ENCODE measurements at regions not wholly inside any gene's neighbourhood (a gene's known extent, or its start where the extent isn't known, plus 50 kb on each side); places are given as distances from the start of the nearest gene placed in this dataset.
"Not testable (repeated sequence)": the region's sequence is repeated elsewhere in the genome, so short reads cannot be mapped to it uniquely, and the experiment has no call there.

GRCh38 chr1:238396140-238396539 lies 505.4 kb upstream of the ZP4 start:
- TF ChIP-seq, protein P1, sequence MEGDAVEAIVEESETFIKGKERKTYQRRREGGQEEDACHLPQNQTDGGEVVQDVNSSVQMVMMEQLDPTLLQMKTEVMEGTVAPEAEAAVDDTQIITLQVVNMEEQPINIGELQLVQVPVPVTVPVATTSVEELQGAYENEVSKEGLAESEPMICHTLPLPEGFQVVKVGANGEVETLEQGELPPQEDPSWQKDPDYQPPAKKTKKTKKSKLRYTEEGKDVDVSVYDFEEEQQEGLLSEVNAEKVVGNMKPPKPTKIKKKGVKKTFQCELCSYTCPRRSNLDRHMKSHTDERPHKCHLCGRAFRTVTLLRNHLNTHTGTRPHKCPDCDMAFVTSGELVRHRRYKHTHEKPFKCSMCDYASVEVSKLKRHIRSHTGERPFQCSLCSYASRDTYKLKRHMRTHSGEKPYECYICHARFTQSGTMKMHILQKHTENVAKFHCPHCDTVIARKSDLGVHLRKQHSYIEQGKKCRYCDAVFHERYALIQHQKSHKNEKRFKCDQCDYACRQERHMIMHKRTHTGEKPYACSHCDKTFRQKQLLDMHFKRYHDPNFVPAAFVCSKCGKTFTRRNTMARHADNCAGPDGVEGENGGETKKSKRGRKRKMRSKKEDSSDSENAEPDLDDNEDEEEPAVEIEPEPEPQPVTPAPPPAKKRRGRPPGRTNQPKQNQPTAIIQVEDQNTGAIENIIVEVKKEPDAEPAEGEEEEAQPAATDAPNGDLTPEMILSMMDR (IDR thresholded peaks at IDR 0.05) = no peak
- Histone ChIP-seq H3K27ac (no peak overlapping the region), H3K9ac (ENCODE audit: low read depth in 2 of 2, low read length in 2 of 2) (no peak overlapping the region), H3K36me3 (no peaks in the 10 kb centered on the region), H3K4me1 (no peaks in the 10 kb centered on the region), H3K9me3 (no peaks in the 10 kb centered on the region), H3K27me3 (no peaks in the 10 kb centered on the region), H3K4me3 (no peak overlapping the region)
- no peak for DNase-seq
- intact Hi-C loops (cut with DNase I) = no loop called here

GRCh38 chr1:238384381-238384780 lies 493.7 kb upstream of the ZP4 start:
- no peaks in the 10 kb centered on the region for H3K9me3 ChIP-seq
- intact Hi-C loops (cut with DNase I) = no loop called here
- no peak overlapping the region for H3K4me3 ChIP-seq
- TF ChIP-seq, protein P1 (IDR thresholded peaks at IDR 0.05) = no peak
- H3K36me3 ChIP-seq = no peaks in the 10 kb centered on the region
- H3K27me3 ChIP-seq = no peaks in the 10 kb centered on the region
- no peaks in the 10 kb centered on the region for H3K4me1 ChIP-seq
- DNase-seq = no peak
- H3K27ac ChIP-seq = no peak overlapping the region
- H3K9ac ChIP-seq (ENCODE audit: low read depth in 2 of 2, low read length in 2 of 2) = no peak overlapping the region

GRCh38 chr1:238380167-238380566 lies 489.4 kb upstream of the ZP4 start:
- no peaks in the 10 kb centered on the region for H3K9me3 ChIP-seq
- TF ChIP-seq, protein P1 (IDR thresholded peaks at IDR 0.05) = no peak
- no peak overlapping the region for H3K9ac ChIP-seq (ENCODE audit: low read depth in 2 of 2, low read length in 2 of 2)
- no peaks in the 10 kb centered on the region for H3K4me1 ChIP-seq
- no peaks in the 10 kb centered on the region for H3K36me3 ChIP-seq
- intact Hi-C loops (cut with DNase I) = no loop called here
- no peak for DNase-seq
- H3K4me3 ChIP-seq = no peak overlapping the region
- no peaks in the 10 kb centered on the region for H3K27me3 ChIP-seq
- no peak overlapping the region for H3K27ac ChIP-seq

GRCh38 chr1:238379446-238379845 lies 488.7 kb upstream of the ZP4 start:
- H3K9me3 ChIP-seq; DNase-seq; H3K9ac ChIP-seq (ENCODE audit: low read depth in 2 of 2, low read length in 2 of 2); H3K4me1 ChIP-seq; H3K4me3 ChIP-seq; intact Hi-C loops (cut with DNase I); H3K36me3 ChIP-seq; H3K27ac ChIP-seq; H3K27me3 ChIP-seq: not testable (repeated sequence)

DNA sequence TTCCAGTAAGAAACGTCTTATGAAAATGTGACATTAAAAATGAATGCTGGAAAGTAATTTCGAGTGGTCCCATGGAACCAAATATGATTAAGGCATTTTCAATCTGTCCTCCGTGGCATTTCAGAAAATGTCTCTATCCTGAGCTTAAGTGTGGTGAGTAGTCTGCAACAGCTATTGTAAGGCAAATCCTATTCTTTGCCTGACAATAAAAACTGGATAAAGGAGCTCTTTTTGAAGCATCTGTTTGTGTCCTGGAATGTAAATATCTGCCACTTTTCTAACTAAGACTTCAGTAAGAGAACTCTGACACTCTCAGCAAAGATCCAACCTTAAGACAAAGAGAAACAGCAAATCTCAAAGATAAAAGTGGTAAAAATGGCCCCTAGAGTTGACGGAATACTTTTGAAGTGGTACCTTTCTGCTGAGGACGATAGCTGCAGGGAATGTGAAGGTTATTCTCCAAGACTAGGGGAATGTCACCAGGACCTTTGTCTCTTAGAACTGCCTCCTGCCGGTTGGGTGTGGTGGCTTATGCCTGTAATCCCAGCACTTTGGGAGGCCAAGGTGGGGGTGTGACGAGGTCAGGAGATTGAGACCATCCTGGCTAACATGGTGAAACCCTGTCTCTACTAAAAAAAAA lies 486.7 kb upstream of the ZP4 start:
- intact Hi-C loops (cut with DNase I) = no loop called here
- no peaks in the 10 kb centered on the region for H3K4me1 ChIP-seq
- no peaks in the 10 kb centered on the region for H3K36me3 ChIP-seq
- H3K9ac ChIP-seq (ENCODE audit: low read depth in 2 of 2, low read length in 2 of 2) = no peak overlapping the region
- no peak overlapping the region for H3K27ac ChIP-seq
- no peaks in the 10 kb centered on the region for H3K27me3 ChIP-seq
- TF ChIP-seq, protein P1 (IDR thresholded peaks at IDR 0.05) = no peak
- H3K9me3 ChIP-seq = no peaks in the 10 kb centered on the region
- DNase-seq = no peak
- no peak overlapping the region for H3K4me3 ChIP-seq

- H3K27ac ChIP-seq = no peak overlapping the region
- H3K4me1 ChIP-seq = no peaks in the 10 kb centered on the region
- no peak for DNase-seq
- H3K9ac ChIP-seq (ENCODE audit: low read depth in 2 of 2, low read length in 2 of 2) = no peak overlapping the region
- H3K4me3 ChIP-seq = no peak overlapping the region
- no peaks in the 10 kb centered on the region for H3K36me3 ChIP-seq
- H3K27me3 ChIP-seq = no peaks in the 10 kb centered on the region
- no peaks in the 10 kb centered on the region for H3K9me3 ChIP-seq
- intact Hi-C loops (cut with DNase I) = no loop called here
- TF ChIP-seq, protein P1 (IDR thresholded peaks at IDR 0.05) = no peak
These were observed 479.9 kb upstream of the ZP4 start for GRCh38 chr1:238370599-238370998.

Measured in colonic mucosa (tissue), 4 donors.